ENCODE measurements at regions not wholly inside any gene's neighbourhood (a gene's known extent, or its start where the extent isn't known, plus 50 kb on each side); places are given as distances from the start of the nearest gene placed in this dataset.
"Not testable (repeated sequence)": the region's sequence is repeated elsewhere in the genome, so short reads cannot be mapped to it uniquely, and the experiment has no call there.

GRCh38 chr20:5492937-5493336, 117.9 kb downstream of the GPCPD1 start:
- DNase-seq (ENCODE audit: low read depth) = no peak

GRCh38 chr20:5491455-5491854, 119.4 kb downstream of the GPCPD1 start:
- DNase-seq (ENCODE audit: low read depth) = no peak

- no peak for DNase-seq (ENCODE audit: low read depth)
Measured at GRCh38 chr20:5489601-5490000, 121.2 kb downstream of the GPCPD1 start.

- DNase-seq (ENCODE audit: low read depth) = no peak
Measured at GRCh38 chr20:5488823-5489222, 122.0 kb downstream of the GPCPD1 start.

GRCh38 chr20:5486377-5487054, 124.3 kb downstream of the GPCPD1 start:
- DNase-seq (ENCODE audit: low read depth) = no peak

GRCh38 chr20:5484926-5485325, 125.9 kb downstream of the GPCPD1 start:
- DNase-seq (ENCODE audit: low read depth) = no peak

GRCh38 chr20:5484346-5484745, 126.5 kb downstream of the GPCPD1 start:
- no peak for DNase-seq (ENCODE audit: low read depth)

GRCh38 chr20:5482791-5483190, 128.0 kb downstream of the GPCPD1 start:
- no peak for DNase-seq (ENCODE audit: low read depth)

GRCh38 chr20:5481872-5482271, 128.9 kb downstream of the GPCPD1 start:
- DNase-seq (ENCODE audit: low read depth) = no peak

- no peak for DNase-seq (ENCODE audit: low read depth)
Measured at GRCh38 chr20:5480824-5481600, 129.8 kb downstream of the GPCPD1 start.

- no peak for DNase-seq (ENCODE audit: low read depth)
Measured at GRCh38 chr20:5474646-5475550, 135.9 kb downstream of the GPCPD1 start.

GRCh38 chr20:5471866-5472265, 138.9 kb downstream of the GPCPD1 start:
- not testable (repeated sequence) for DNase-seq (ENCODE audit: low read depth)

- no peak for DNase-seq (ENCODE audit: low read depth)
Measured at GRCh38 chr20:5471368-5471767, 139.4 kb downstream of the GPCPD1 start.

GRCh38 chr20:5470943-5471342, 139.9 kb downstream of the GPCPD1 start:
- no peak for DNase-seq (ENCODE audit: low read depth)

- no peak for DNase-seq (ENCODE audit: low read depth)
Measured at GRCh38 chr20:5470458-5470857, 140.3 kb downstream of the GPCPD1 start.

GRCh38 chr20:5469111-5469510, 141.7 kb downstream of the GPCPD1 start:
- DNase-seq (ENCODE audit: low read depth) = no peak

GRCh38 chr20:5467086-5467485, 143.7 kb downstream of the GPCPD1 start:
- no peak for DNase-seq (ENCODE audit: low read depth)

GRCh38 chr20:5465604-5465927, 145.2 kb downstream of the GPCPD1 start:
- DNase-seq (ENCODE audit: low read depth) = no peak

GRCh38 chr20:5464901-5465603, 145.8 kb downstream of the GPCPD1 start:
- DNase-seq (ENCODE audit: low read depth) = no peak

GRCh38 chr20:5463007-5463686, 146.4 kb upstream of the PROKR2 start:
- no peak for DNase-seq (ENCODE audit: low read depth)

GRCh38 chr20:5453745-5454144, 137.0 kb upstream of the PROKR2 start:
- DNase-seq (ENCODE audit: low read depth) = not testable (repeated sequence)
